ENCODE measurements at regions not wholly inside any gene's neighbourhood (a gene's known extent, or its start where the extent isn't known, plus 50 kb on each side); places are given as distances from the start of the nearest gene placed in this dataset.
"Not testable (repeated sequence)": the region's sequence is repeated elsewhere in the genome, so short reads cannot be mapped to it uniquely, and the experiment has no call there.

GRCh38 chr20:59482351-59483187 is 121.8 kb upstream of the PHACTR3 start:
- no peak for DNase-seq
- Histone ChIP-seq H3K9me3 (no peaks in the 10 kb centered on the region), H3K4me3 (no peak overlapping the region), H3K27me3 (no peaks in the 10 kb centered on the region), H3K27ac (no peak overlapping the region), H3K36me3 (no peaks in the 10 kb centered on the region), H3K4me1 (no peaks in the 10 kb centered on the region)
- TF ChIP-seq, protein P1, sequence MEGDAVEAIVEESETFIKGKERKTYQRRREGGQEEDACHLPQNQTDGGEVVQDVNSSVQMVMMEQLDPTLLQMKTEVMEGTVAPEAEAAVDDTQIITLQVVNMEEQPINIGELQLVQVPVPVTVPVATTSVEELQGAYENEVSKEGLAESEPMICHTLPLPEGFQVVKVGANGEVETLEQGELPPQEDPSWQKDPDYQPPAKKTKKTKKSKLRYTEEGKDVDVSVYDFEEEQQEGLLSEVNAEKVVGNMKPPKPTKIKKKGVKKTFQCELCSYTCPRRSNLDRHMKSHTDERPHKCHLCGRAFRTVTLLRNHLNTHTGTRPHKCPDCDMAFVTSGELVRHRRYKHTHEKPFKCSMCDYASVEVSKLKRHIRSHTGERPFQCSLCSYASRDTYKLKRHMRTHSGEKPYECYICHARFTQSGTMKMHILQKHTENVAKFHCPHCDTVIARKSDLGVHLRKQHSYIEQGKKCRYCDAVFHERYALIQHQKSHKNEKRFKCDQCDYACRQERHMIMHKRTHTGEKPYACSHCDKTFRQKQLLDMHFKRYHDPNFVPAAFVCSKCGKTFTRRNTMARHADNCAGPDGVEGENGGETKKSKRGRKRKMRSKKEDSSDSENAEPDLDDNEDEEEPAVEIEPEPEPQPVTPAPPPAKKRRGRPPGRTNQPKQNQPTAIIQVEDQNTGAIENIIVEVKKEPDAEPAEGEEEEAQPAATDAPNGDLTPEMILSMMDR (IDR thresholded peaks at IDR 0.05): no peak
- TF ChIP-seq POLR2A (IDR thresholded peaks at IDR 0.05): no peak

DNA sequence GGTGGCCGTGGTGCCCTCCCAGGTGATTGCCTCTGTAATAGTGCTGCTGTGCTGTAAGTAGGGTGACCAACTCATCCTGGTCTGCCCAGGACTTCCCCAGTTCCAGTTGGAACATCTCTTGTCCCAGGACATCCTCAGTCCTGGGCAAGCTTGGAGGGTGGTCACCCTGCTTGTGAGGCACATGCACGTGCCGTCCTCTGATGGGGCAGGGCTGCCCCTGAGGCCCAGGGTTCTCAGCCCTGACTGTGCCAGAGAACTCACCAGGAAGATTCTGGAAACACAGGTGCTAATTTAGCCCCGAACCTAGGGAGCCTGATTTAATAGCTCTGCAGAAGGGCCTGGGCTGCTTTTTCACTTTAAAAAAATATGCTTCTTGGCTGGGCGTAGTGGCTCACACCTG is 120.9 kb upstream of the PHACTR3 start:
- Histone ChIP-seq H3K9me3 (no peaks in the 10 kb centered on the region), H3K4me1 (no peaks in the 10 kb centered on the region), H3K27me3 (no peaks in the 10 kb centered on the region), H3K4me3 (no peak overlapping the region), H3K36me3 (no peaks in the 10 kb centered on the region), H3K27ac (no peak overlapping the region)
- TF ChIP-seq POLR2A (IDR thresholded peaks at IDR 0.05): no peak
- TF ChIP-seq, protein P1 (IDR thresholded peaks at IDR 0.05): no peak
- no peak for DNase-seq

DNA sequence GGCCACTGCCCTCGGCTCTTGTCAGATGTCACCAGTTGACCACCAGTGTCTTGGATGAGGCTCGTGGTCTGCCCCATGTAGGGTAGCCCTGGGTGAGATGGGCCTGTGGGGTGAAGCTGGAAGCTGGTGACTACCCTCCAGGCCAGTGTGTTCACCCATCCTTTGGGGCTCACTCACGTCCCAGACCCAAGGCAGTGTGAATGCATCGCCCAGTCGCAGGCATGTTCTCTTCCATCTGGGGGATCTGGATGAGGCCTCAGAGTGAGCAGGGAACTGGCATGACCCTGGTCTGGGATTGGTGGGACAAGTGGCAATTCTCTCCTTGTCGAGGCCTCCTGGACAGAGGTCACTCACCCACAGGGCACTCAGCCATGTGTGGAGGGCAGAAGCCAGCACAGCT is 120.1 kb upstream of the PHACTR3 start:
- no peaks in the 10 kb centered on the region for H3K36me3 ChIP-seq
- TF ChIP-seq, protein P1 (IDR thresholded peaks at IDR 0.05): no peak
- TF ChIP-seq POLR2A (IDR thresholded peaks at IDR 0.05): no peak
- H3K4me3 ChIP-seq: no peak overlapping the region
- no peak for DNase-seq
- no peaks in the 10 kb centered on the region for H3K4me1 ChIP-seq
- no peaks in the 10 kb centered on the region for H3K27me3 ChIP-seq
- H3K27ac ChIP-seq: no peak overlapping the region
- no peaks in the 10 kb centered on the region for H3K9me3 ChIP-seq

DNA sequence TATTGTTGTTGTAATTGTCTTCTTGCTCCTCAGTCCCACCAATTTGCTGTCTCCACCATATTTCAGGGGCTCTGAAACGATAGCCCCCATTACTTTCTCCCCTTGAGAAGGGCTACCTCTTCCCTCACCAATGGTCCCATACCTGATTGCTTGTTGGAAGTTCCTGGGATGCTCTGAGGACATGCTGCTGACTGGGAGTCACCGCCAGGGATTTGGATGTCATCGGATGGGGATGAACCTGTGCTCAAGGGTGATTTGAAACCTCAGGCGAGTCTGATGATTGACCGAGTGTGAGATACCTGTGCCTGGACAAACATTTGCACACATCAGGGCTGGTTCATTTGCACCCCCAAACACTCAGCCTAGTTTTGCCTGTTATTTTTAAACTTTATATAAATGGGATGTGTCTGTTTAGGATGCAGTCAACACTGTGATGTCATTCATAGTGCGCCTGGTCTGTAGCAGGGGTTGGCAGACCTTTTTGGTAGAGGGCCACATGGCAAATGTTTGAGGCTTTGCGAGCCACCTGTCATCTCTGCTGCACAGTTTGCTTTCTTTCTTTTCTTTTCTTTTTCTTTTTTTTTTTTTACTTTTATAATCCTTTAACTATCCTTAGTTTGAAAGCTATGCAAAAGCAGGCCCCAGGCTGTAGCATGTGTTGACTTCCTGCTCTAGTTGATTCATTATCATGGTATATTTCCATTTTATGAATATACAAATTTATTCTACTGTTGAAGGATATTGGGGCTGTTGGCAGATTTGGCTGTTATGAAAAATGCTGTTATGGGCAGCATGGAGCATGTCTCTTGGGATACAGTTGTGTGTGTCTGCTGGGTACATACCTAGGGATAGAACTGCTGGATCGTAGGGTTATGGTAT is 118.5 kb upstream of the PHACTR3 start:
- Histone ChIP-seq H3K4me1 (no peaks in the 10 kb centered on the region), H3K9me3 (no peaks in the 10 kb centered on the region), H3K27ac (no peak overlapping the region), H3K4me3 (no peak overlapping the region), H3K36me3 (no peaks in the 10 kb centered on the region), H3K27me3 (no peaks in the 10 kb centered on the region)
- TF ChIP-seq POLR2A (IDR thresholded peaks at IDR 0.05): no peak
- TF ChIP-seq, protein P1 (IDR thresholded peaks at IDR 0.05): no peak
- DNase-seq: no peak

DNA sequence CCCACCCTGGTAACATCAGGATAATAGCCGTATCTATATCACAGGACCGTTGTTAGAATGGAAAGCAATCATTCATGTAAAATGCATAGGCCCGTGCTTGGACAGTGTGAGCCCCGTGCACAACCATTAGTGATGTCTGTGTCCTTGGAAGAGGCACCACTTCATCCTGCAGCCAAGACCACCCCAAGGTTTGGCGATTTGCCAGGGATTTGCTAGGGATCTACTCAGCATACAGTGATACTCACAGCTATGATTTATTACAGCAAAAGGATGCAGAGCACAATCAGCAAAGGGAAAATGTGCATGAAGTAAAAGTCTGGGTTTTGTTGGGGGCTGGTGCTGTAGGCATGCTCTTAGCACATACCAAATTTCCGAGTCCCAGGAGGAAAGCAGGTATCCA is 115.9 kb upstream of the PHACTR3 start:
- not testable (repeated sequence) for H3K4me1 ChIP-seq, H3K27ac ChIP-seq, DNase-seq, H3K4me3 ChIP-seq, H3K27me3 ChIP-seq, H3K36me3 ChIP-seq, H3K9me3 ChIP-seq

GRCh38 chr20:59490196-59491004 is 113.9 kb upstream of the PHACTR3 start:
- H3K27me3 ChIP-seq, H3K27ac ChIP-seq, DNase-seq, H3K9me3 ChIP-seq, H3K36me3 ChIP-seq, H3K4me3 ChIP-seq, H3K4me1 ChIP-seq: not testable (repeated sequence)

Data from Peyer's patch (tissue), 4 donors.